ENCODE measurements at regions not wholly inside any gene's neighbourhood (a gene's known extent, or its start where the extent isn't known, plus 50 kb on each side); places are given as distances from the start of the nearest gene placed in this dataset.

DNA sequence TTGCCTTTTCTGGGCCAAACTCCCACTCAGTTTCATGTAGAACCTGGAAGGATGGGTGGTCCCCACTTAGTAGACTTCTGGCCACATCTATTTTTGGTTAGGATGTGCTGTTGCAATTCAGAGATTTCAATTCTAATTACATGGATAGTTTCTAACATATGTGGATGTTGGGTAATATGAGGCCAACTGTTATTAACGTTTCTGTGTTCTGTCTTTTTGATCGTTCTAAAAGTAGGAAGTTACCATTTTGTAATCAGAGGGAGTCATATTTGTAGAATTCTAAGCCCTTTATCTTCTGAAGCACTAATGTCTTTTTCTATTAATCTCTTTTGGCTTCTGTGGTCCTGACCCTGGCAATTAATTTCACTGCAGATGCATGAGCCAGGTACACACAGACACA is 141.6 kb upstream of the SPEF2 start:
- Histone ChIP-seq H3K9ac (ENCODE audit: insufficient read length) (no peak overlapping the region), H3K4me3 (no peak overlapping the region), H3K27ac (no peak overlapping the region), H3K9me3 (ENCODE audit: low read depth, low read length) (no peaks in the 10 kb centered on the region), H3K36me3 (ENCODE audit: insufficient read depth, low read length) (no peaks in the 10 kb centered on the region)
- no peak for TF ChIP-seq FOXP2 (optimal IDR thresholded peaks at IDR 0.05; ENCODE audit: control extremely low read depth, extremely low read length, insufficient read depth)
- TF ChIP-seq POLR2AphosphoS5 (IDR thresholded peaks at IDR 0.05; ENCODE audit: borderline replicate concordance, low read depth, low read length) = no peak
- no peak for TF ChIP-seq EZH2 (IDR thresholded peaks at IDR 0.05)
- DNase-seq (ENCODE audit: low read depth, low spot score) = no peak

DNA sequence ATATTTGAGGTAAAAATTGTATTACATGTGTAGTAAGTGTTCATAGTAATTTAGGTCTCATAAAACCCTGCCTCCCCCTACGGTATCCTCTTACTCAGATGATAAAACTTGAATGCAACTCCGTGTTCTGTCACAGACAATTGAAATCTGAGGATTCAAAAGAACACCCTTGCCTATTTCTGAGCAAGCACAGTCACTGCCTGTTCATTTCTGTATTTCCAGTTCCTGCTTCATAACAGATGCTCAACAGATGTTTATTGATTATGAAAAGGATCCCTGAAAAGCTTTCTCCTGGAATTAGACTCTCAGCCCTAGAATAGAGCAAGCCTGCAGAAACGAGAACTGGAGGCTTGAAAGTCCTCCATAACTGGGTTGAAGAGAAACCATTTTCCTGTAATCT is 144.1 kb upstream of the SPEF2 start:
- H3K36me3 ChIP-seq (ENCODE audit: insufficient read depth, low read length) = no peaks in the 10 kb centered on the region
- no peak overlapping the region for H3K27ac ChIP-seq
- no peak for TF ChIP-seq EZH2 (IDR thresholded peaks at IDR 0.05)
- no peak for TF ChIP-seq FOXP2 (optimal IDR thresholded peaks at IDR 0.05; ENCODE audit: control extremely low read depth, extremely low read length, insufficient read depth)
- TF ChIP-seq POLR2AphosphoS5 (IDR thresholded peaks at IDR 0.05; ENCODE audit: borderline replicate concordance, low read depth, low read length) = no peak
- no peak overlapping the region for H3K4me3 ChIP-seq
- H3K9ac ChIP-seq (ENCODE audit: insufficient read length) = no peak overlapping the region
- H3K9me3 ChIP-seq (ENCODE audit: low read depth, low read length) = no peaks in the 10 kb centered on the region
- DNase-seq (ENCODE audit: low read depth, low spot score) = no peak

DNA sequence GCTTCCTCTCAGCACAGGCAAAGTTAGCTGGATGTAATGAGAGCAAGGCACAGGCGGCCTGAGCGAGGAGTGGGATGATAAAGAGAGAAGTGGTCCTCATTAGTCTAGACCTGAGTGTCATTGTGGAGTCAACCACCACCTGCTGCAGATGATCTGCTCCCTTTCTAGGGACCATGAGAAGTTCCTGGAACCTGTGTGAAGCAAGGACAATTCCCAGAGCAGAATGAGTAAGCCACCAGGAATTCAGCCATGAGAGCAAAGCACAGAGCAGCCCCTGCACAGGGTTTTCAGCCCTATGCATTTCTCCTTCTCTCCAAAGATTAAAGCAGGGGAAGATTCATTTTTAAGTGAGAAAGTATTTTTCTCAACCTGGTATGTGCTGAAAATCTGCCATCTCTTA is 146.8 kb upstream of the SPEF2 start:
- Histone ChIP-seq H3K9ac (ENCODE audit: insufficient read length) (no peak overlapping the region), H3K36me3 (ENCODE audit: insufficient read depth, low read length) (no peaks in the 10 kb centered on the region), H3K4me3 (no peak overlapping the region), H3K27ac (no peak overlapping the region), H3K9me3 (ENCODE audit: low read depth, low read length) (no peaks in the 10 kb centered on the region)
- TF ChIP-seq EZH2 (IDR thresholded peaks at IDR 0.05) (no peak), POLR2AphosphoS5 (IDR thresholded peaks at IDR 0.05; ENCODE audit: borderline replicate concordance, low read depth, low read length) (no peak), FOXP2 (optimal IDR thresholded peaks at IDR 0.05; ENCODE audit: control extremely low read depth, extremely low read length, insufficient read depth) (no peak)
- DNase-seq (ENCODE audit: low read depth, low spot score) = no peak

DNA sequence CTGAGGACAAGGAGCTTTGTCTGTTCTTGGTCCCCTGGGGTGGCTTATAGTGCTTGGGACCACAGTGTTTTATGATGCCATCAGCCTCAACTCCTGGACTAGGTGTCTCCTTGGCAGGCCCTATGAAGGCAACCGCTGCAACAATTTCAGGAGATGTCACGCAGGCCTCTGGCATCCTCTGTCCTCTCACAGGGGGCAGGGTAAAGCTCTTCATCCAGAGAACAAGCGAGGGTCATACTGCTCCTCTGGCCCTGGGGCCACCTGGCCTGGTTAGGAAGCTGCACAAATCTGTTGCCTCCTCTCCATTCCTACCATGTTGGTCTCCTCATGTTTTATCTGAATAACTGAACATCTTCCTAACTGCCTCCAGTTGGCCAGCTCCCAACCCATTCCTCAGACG is 148.9 kb upstream of the SPEF2 start:
- DNase-seq (ENCODE audit: low read depth, low spot score) = no peak
- Histone ChIP-seq H3K9ac (ENCODE audit: insufficient read length) (no peak overlapping the region), H3K36me3 (ENCODE audit: insufficient read depth, low read length) (no peaks in the 10 kb centered on the region), H3K9me3 (ENCODE audit: low read depth, low read length) (no peaks in the 10 kb centered on the region), H3K4me3 (no peak overlapping the region), H3K27ac (no peak overlapping the region)
- TF ChIP-seq POLR2AphosphoS5 (IDR thresholded peaks at IDR 0.05; ENCODE audit: borderline replicate concordance, low read depth, low read length) = no peak
- no peak for TF ChIP-seq FOXP2 (optimal IDR thresholded peaks at IDR 0.05; ENCODE audit: control extremely low read depth, extremely low read length, insufficient read depth)
- no peak for TF ChIP-seq EZH2 (IDR thresholded peaks at IDR 0.05)

DNA sequence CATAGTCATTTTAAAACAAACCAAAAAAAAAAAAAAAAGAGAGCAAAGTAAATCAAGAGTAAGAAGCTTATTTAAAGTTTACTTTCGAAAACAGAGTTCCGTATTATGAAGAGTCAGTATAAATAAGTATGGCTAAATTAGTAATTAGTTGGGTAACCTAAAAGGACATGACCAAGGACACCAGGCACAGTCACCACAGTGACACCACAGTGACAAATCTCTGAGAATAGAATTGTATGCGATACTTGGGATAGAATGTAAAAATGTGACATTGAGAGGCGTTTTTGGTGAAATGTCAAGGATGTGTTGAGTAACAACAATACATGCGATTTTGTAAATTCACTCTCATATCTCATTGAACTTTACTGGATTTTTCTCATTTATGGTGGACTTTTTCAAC is 150.9 kb upstream of the SPEF2 start:
- H3K4me3 ChIP-seq = no peak overlapping the region
- H3K9ac ChIP-seq (ENCODE audit: insufficient read length) = no peak overlapping the region
- TF ChIP-seq EZH2 (IDR thresholded peaks at IDR 0.05) = no peak
- TF ChIP-seq POLR2AphosphoS5 (IDR thresholded peaks at IDR 0.05; ENCODE audit: borderline replicate concordance, low read depth, low read length) = no peak
- TF ChIP-seq FOXP2 (optimal IDR thresholded peaks at IDR 0.05; ENCODE audit: control extremely low read depth, extremely low read length, insufficient read depth) = no peak
- no peaks in the 10 kb centered on the region for H3K36me3 ChIP-seq (ENCODE audit: insufficient read depth, low read length)
- no peaks in the 10 kb centered on the region for H3K9me3 ChIP-seq (ENCODE audit: low read depth, low read length)
- H3K27ac ChIP-seq = no peak overlapping the region
- no peak for DNase-seq (ENCODE audit: low read depth, low spot score)

DNA sequence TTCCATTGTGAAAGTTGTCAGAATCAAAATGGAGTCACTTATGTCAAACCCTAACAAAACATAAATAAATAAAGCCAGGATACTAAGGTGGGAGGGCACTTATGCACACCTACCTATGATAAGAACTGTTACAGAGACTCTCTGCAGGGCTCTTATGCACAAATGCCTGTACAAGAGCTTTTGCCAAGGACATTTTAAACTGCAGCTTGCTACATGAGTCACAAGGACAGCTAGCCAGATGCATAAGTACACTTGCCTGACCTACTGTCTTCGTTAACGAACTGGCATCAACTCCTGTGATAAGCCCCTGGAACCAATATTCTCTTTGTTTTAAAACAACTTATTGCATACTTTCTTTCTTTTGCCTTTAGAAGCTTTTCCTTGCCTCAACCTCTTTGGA is 152.9 kb upstream of the SPEF2 start:
- TF ChIP-seq EZH2 (IDR thresholded peaks at IDR 0.05) (no peak), FOXP2 (optimal IDR thresholded peaks at IDR 0.05; ENCODE audit: control extremely low read depth, extremely low read length, insufficient read depth) (no peak), POLR2AphosphoS5 (IDR thresholded peaks at IDR 0.05; ENCODE audit: borderline replicate concordance, low read depth, low read length) (no peak)
- Histone ChIP-seq H3K9me3 (ENCODE audit: low read depth, low read length) (no peaks in the 10 kb centered on the region), H3K9ac (ENCODE audit: insufficient read length) (no peak overlapping the region), H3K27ac (no peak overlapping the region), H3K36me3 (ENCODE audit: insufficient read depth, low read length) (no peaks in the 10 kb centered on the region), H3K4me3 (no peak overlapping the region)
- DNase-seq (ENCODE audit: low read depth, low spot score) = no peak

DNA sequence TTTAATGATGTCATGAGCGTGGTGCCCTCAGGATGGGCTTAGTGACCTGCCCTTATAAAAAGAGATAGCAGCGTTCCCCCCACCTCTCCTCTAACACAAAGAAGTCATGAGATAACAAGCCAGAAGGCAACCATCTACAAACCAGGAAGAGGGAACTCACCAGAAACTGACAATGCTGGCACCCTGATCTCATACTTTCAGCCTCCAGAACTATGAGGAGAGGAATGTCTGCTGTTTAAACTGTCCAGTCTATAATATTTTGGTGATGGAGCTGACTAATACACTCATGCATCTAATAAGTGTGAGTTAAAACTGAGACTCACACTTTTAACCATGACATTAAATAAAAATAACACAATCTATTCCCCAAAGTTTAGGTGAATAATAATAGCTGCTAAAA is 156.1 kb upstream of the SPEF2 start:
- no peak for DNase-seq (ENCODE audit: low read depth, low spot score)
- TF ChIP-seq EZH2 (IDR thresholded peaks at IDR 0.05) = no peak
- no peak for TF ChIP-seq FOXP2 (optimal IDR thresholded peaks at IDR 0.05; ENCODE audit: control extremely low read depth, extremely low read length, insufficient read depth)
- TF ChIP-seq POLR2AphosphoS5 (IDR thresholded peaks at IDR 0.05; ENCODE audit: borderline replicate concordance, low read depth, low read length) = no peak
- Histone ChIP-seq H3K36me3 (ENCODE audit: insufficient read depth, low read length) (no peaks in the 10 kb centered on the region), H3K4me3 (no peak overlapping the region), H3K9ac (ENCODE audit: insufficient read length) (no peak overlapping the region), H3K9me3 (ENCODE audit: low read depth, low read length) (no peaks in the 10 kb centered on the region), H3K27ac (no peak overlapping the region)

DNA sequence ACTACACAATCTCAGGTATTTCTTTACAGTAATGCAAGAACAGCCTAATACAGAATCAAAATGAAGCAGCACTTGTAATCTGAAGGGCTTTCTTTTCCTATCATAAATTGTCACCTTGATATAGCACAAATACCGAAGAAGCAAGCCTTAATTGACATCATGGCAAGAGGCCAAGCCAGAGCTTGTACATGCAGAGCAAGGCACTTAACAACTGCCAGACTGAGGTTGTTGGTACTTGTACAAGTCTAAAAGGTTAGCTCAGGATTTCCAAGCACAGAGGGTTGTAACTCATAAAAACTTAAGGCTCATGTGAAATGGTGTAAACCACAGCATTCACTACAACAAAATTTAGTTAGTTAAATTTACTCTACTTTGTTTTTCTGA is 158.8 kb upstream of the SPEF2 start:
- TF ChIP-seq POLR2AphosphoS5 (IDR thresholded peaks at IDR 0.05; ENCODE audit: borderline replicate concordance, low read depth, low read length) (no peak), EZH2 (IDR thresholded peaks at IDR 0.05) (no peak), FOXP2 (optimal IDR thresholded peaks at IDR 0.05; ENCODE audit: control extremely low read depth, extremely low read length, insufficient read depth) (no peak)
- H3K27ac ChIP-seq = no peak overlapping the region
- DNase-seq (ENCODE audit: low read depth, low spot score) = no peak
- H3K36me3 ChIP-seq (ENCODE audit: insufficient read depth, low read length) = no peaks in the 10 kb centered on the region
- no peak overlapping the region for H3K9ac ChIP-seq (ENCODE audit: insufficient read length)
- H3K4me3 ChIP-seq = no peak overlapping the region
- H3K9me3 ChIP-seq (ENCODE audit: low read depth, low read length) = no peaks in the 10 kb centered on the region
